Common myeloid progenitor, CD34-positive (primary cell): ENCODE measurements at regions not wholly inside any gene's neighbourhood (a gene's known extent, or its start where the extent isn't known, plus 50 kb on each side); places are given as distances from the start of the nearest gene placed in this dataset.
A peak's percentile ranks its signal among the peaks of the same experiment; 100 is the strongest.

Experiments used
- CTCF ChIA-PET: fragments of 350-600 bp; sonication (Branson Sonifier 250); formaldehyde crosslinking; loops from one replicate; lab custom pipeline; 2021; ENCODE audit warnings: antibody characterized with exemption; lab: Charles Lee
- POLR2A ChIA-PET: fragments of 350-600 bp; sonication (Branson Sonifier 250); formaldehyde crosslinking; loops from one replicate; lab custom pipeline; 2021; ENCODE audit warnings: antibody characterized with exemption; lab: Charles Lee
- DNase-seq, 3 donors: peaks; one replicate each; pipeline versions ENCODE4 v3.0.0 to v3.0.0-alpha.2; 2013
- H3K27ac ChIP-seq, 2 experiments: 1 replicate in 1 of 2; 2 replicates in 1 of 2; pipeline ENCODE4 v1.7.0; 2013; ENCODE audit warnings: inconsistent platforms in 2 of 2, low read length in 2 of 2, mild to moderate bottlenecking in 2 of 2, low read depth in 1 of 2, moderate library complexity in 1 of 2; ENCODE audit not compliant: severe bottlenecking in 2 of 2, insufficient read depth in 1 of 2, poor library complexity in 1 of 2
- H3K27me3 ChIP-seq, 5 experiments: replicated peaks in 2 of 5; 1 replicate in 3 of 5; 2 replicates in 2 of 5; pipeline versions ENCODE4 v1.6.1 to v1.7.0; 2013; ENCODE audit warnings: low read length in 4 of 5, mild to moderate bottlenecking in 2 of 5, moderate library complexity in 2 of 5, inconsistent platforms in 1 of 5; ENCODE audit not compliant: insufficient read depth in 5 of 5, control insufficient read depth in 4 of 5
- H3K36me3 ChIP-seq, 4 experiments: 1 replicate in 2 of 4; 2 replicates in 2 of 4; pipeline versions ENCODE4 v1.6.1 to v1.7.0; 2013; ENCODE audit warnings: low read length in 3 of 4, control low read depth in 1 of 4, mild to moderate bottlenecking in 1 of 4; ENCODE audit not compliant: control insufficient read depth in 4 of 4, insufficient read depth in 4 of 4
- H3K4me1 ChIP-seq, 4 experiments: 1 replicate in 3 of 4; 2 replicates in 1 of 4; pipeline versions ENCODE4 v1.6.1 to v1.7.1; 2013; ENCODE audit warnings: low read length in 3 of 4, mild to moderate bottlenecking in 3 of 4, control low read depth in 1 of 4, inconsistent platforms in 1 of 4, moderate library complexity in 1 of 4; ENCODE audit not compliant: control insufficient read depth in 4 of 4, insufficient read depth in 4 of 4; ENCODE audit errors: control extremely low read depth in 1 of 4
- H3K4me3 ChIP-seq, 7 experiments: 1 replicate in 4 of 7; 2 replicates in 3 of 7; pipeline versions ENCODE4 v1.5.1 to v1.7.0; 2013; ENCODE audit warnings: mild to moderate bottlenecking in 7 of 7, low read length in 6 of 7, moderate library complexity in 6 of 7, inconsistent platforms in 2 of 7, low read depth in 2 of 7, control low read depth in 1 of 7; ENCODE audit not compliant: insufficient read depth in 4 of 7, control insufficient read depth in 1 of 7; ENCODE audit errors: extremely low read depth in 1 of 7
- H3K9me3 ChIP-seq, 5 experiments: 1 replicate in 4 of 5; 2 replicates in 1 of 5; pipeline versions ENCODE4 v1.6.1 to v1.7.1; 2013; ENCODE audit warnings: low read length in 4 of 5, mild to moderate bottlenecking in 2 of 5, inconsistent platforms in 1 of 5, low read depth in 1 of 5, moderate library complexity in 1 of 5; ENCODE audit not compliant: control insufficient read depth in 4 of 5, insufficient read depth in 2 of 5; ENCODE audit errors: control extremely low read depth in 1 of 5
- WGBS: methylation state at CpG from one replicate; pipeline ENCODE4 v1.1.5; 2013; ENCODE audit not compliant: insufficient coverage; 5-methylcytosine and 5-hydroxymethylcytosine counted together

DNA sequence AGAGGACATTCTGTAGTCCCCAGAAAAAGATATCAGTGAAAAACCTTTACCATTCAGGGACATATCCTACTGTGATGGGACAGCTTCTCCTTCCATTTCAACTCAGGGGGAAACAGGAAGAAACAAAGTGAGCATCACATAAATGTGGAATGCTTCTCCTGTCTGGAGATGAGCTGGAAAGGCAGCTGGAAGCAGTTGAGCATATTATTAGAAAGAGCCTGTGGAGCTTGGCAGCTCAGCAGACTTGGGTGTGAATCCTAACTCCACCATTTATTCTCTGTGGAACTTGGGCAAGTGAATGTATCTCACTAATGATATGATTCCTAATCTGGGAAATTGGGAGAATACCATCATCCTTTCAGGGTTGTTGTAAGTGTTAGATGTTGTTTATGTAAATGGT is 232.1 kb upstream of the F9 start:
- Histone ChIP-seq H3K4me3 (no peak overlapping the region), H3K9me3 (no peaks in the 10 kb centered on the region), H3K27me3 (no peaks in the 10 kb centered on the region), H3K27ac (no peak overlapping the region), H3K36me3 (no peaks in the 10 kb centered on the region), H3K4me1 (no peaks in the 10 kb centered on the region)
- POLR2A ChIA-PET = no interaction called here
- no peak for DNase-seq
- CTCF ChIA-PET = no interaction called here

DNA sequence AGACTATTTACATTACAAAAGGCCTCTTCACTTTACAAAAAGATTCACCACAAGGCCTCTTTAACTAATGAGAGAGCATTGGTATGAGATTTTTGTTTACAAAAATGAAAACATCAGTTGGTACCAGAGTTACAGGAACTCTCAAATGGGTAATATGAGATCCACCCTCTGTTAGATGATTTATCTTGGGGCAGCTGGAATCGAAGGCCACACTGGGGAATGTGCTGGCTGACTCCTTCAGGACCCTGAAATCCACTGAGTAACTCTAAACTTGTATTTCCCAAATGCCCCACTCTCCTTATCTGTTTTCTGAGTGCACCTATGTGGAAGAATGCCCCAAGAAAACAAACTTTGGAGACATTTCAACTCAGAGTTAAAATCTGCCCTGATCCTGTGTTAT is 232.9 kb upstream of the F9 start:
- Histone ChIP-seq H3K9me3 (no peaks in the 10 kb centered on the region), H3K4me1 (no peaks in the 10 kb centered on the region), H3K36me3 (no peaks in the 10 kb centered on the region), H3K4me3 (no peak overlapping the region), H3K27me3 (no peaks in the 10 kb centered on the region), H3K27ac (no peak overlapping the region)
- DNase-seq = no peak
- ChIA-PET POLR2A (no interaction called here), CTCF (no interaction called here)
- 64% methylated on average over 1 of the region's 1 CpG for WGBS

DNA sequence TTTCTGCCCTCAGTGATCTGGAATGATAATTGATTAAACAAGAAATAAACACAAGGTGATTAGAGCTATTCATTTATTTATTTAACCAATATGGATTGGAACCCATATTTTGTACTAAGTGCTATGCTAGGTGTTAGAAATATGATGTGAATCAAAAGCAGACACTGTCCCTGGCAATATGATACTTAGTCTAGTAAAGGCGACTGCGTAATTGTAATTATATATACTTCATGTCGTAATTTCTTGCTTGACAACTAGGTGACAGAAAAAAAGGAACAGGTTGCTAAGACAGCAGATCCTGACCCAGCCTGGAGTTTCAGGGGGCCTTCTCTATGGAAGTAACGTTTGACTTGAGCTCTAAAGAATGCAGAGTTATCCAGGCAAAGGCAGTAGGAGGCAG is 236.5 kb upstream of the F9 start:
- CTCF ChIA-PET = no interaction called here
- Histone ChIP-seq H3K36me3 (no peaks in the 10 kb centered on the region), H3K4me3 (no peak overlapping the region), H3K27me3 (no peaks in the 10 kb centered on the region), H3K4me1 (no peaks in the 10 kb centered on the region), H3K9me3 (no peaks in the 10 kb centered on the region), H3K27ac (no peak overlapping the region)
- no peak for DNase-seq
- POLR2A ChIA-PET = no interaction called here
- 68% methylated on average over 2 of the region's 4 CpGs for WGBS

DNA sequence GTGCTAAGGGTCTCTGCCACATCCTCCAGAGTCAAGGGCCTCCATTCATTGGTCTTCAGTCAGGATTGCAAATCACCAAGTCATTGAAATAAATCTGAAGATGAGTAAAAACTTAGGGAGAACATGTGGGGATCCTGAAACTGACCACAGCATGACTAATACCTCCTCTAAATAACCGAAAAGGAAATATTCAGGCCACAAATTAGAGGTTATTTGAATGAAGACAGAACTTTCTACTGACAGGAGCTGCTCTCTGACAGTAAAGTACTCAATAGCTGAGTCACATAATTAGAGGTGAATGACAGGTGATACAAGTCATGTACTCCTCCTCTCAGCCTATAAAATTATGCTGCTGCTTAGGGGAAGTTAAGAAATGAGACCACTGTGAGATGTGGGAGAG is 240.2 kb upstream of the F9 start:
- H3K4me1 ChIP-seq = no peaks in the 10 kb centered on the region
- ChIA-PET POLR2A (no interaction called here), CTCF (no interaction called here)
- DNase-seq = peak in 1 of 3 donors; percentile 7
- no CpG with 5 or more reads among the region's 1 CpG for WGBS
- H3K27me3 ChIP-seq = no peaks in the 10 kb centered on the region
- no peaks in the 10 kb centered on the region for H3K9me3 ChIP-seq
- no peak overlapping the region for H3K4me3 ChIP-seq
- H3K27ac ChIP-seq = no peak overlapping the region
- no peaks in the 10 kb centered on the region for H3K36me3 ChIP-seq

DNA sequence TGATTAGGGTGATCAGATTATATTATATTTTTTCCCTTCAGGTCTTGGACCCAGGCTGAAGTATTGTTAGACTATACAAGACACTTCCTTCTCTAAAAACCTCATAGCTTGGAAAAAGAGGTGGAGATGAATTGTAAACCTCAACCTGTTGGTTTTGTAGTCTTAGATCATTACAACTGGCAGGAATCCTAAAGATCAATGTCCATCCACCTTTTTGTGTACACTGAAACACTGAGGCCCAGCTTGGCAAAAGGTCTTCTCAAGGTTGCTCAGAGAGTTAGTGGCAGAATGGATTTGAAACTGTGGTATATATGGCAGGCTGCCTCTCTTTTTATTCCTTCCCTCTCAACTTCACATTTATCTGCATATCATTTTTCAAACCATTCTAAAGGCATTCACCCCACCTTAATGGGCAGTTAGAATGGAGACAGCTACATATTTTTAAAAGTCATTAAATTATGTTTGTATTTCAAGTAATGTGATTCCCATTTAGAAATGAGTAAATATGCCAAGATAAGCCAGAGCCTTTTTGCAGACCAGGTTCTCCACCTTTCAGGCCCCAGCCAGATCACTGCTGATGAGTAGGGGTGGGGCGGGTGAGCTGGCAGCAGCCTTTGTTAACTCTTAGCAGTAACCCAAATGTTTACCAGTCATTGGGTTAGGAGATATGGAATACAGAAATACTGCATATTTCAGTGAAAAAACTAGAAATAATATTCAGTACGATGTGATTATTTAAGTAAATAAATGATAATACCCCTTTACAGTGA is 243.2 kb upstream of the F9 start:
- no peaks in the 10 kb centered on the region for H3K27me3 ChIP-seq
- ChIA-PET POLR2A (no interaction called here), CTCF (no interaction called here)
- H3K9me3 ChIP-seq = peaks cover 0 to 6% (median 0%) of the 10 kb centered on the region in 5 experiments
- no peaks in the 10 kb centered on the region for H3K36me3 ChIP-seq
- H3K27ac ChIP-seq = no peak overlapping the region
- WGBS = no CpG with 5 or more reads among the region's 2 CpGs
- no peak for DNase-seq
- no peak overlapping the region for H3K4me3 ChIP-seq
- no peaks in the 10 kb centered on the region for H3K4me1 ChIP-seq

DNA sequence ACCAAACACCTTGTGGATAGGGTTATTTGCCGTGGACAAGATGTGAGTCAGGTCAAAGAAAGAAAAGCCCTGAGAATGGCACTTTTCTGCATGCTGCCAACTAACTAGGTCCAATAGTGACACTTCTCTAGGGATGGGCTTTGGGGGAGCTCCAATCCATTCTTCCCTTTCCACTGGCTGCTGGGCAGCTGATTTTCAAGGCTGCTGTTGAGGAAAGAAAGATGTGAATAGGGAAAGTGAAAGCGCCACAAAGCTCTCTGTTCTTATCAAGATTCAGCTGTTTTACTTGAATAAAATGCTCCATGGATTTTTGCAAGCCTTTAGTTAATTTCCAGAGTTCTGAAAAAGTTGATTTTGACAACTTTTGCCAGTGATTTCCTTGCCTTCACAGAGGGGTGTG is 244.2 kb upstream of the F9 start:
- Histone ChIP-seq H3K4me3 (no peak overlapping the region), H3K9me3 (peaks cover 0 to 6% (median 0%) of the 10 kb centered on the region in 5 experiments), H3K27me3 (no peaks in the 10 kb centered on the region), H3K27ac (no peak overlapping the region), H3K36me3 (no peaks in the 10 kb centered on the region), H3K4me1 (no peaks in the 10 kb centered on the region)
- DNase-seq = no peak
- ChIA-PET CTCF (no interaction called here), POLR2A (no interaction called here)
- 100% methylated on average over 1 of the region's 2 CpGs for WGBS

DNA sequence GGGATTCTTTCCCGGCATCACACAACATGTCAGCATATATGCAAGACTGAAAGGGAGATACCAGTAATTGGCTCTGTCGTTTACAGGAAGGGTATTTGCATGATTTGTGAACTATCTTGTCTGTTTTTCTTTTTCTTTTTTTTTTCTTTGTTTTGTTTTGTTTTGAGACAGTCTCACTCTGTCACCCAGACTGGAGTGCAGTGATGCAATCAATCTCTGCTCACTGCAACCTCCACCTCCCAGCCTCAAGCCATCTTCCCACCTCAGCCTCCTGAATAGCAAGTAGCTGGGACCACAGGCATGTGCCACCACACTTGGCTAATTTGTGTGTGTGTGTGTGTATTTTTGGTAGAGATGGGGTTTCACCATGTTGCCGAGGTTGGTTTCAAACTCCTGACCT is 262.7 kb upstream of the F9 start:
- no peaks in the 10 kb centered on the region for H3K36me3 ChIP-seq
- H3K27ac ChIP-seq = no peak overlapping the region
- WGBS = no CpG with 5 or more reads among the region's 3 CpGs
- CTCF ChIA-PET = no interaction called here
- POLR2A ChIA-PET = no interaction called here
- DNase-seq = no peak
- H3K4me3 ChIP-seq = no peak overlapping the region
- no peaks in the 10 kb centered on the region for H3K4me1 ChIP-seq
- H3K9me3 ChIP-seq = no peaks in the 10 kb centered on the region
- H3K27me3 ChIP-seq = no peaks in the 10 kb centered on the region
